HG02763 (cell line): ENCODE measurements at regions not wholly inside any gene's neighbourhood (a gene's known extent, or its start where the extent isn't known, plus 50 kb on each side); places are given as distances from the start of the nearest gene placed in this dataset.
"Not testable (repeated sequence)": the region's sequence is repeated elsewhere in the genome, so short reads cannot be mapped to it uniquely, and the experiment has no call there.

Source experiments
- ATAC-seq: cut with Tn5 transposase; IDR thresholded peaks from one replicate; pipeline ENCODE4 v1.9.1; 2021; ENCODE audit warnings: mild to moderate bottlenecking, moderate library complexity; ENCODE audit not compliant: unreplicated experiment

GRCh38 chr1:170370087-170370486, 161.9 kb upstream of the GORAB start:
- no peak for ATAC-seq

GRCh38 chr1:170375082-170375723, 156.8 kb upstream of the GORAB start:
- no peak for ATAC-seq

DNA sequence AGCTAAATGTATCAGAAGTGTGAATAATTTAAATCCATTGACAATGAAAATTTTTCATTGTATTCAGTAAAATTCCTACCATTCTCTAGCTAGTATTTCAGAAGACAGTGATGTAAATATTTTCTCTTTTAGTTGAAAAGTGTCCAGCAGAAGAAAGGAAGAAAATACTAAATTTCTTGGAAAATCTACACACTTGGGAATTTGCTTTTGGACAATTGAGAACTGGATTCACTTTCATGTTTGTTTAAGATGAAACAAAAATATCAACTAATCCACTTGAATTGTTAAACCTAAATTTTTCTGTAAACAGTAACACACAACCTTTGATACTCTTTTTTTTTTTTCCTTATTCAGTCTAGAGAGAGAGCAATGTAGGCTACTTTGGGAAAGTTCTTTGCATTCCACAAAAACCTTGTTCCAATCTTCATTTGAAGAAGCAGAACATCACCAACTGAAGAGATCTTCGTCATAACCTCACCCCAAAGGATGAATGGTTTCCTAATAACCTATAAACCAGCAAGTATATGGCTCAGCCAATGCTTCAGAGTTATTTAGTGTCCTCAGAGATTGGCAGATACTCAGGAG, 155.1 kb upstream of the GORAB start:
- no peak for ATAC-seq

DNA sequence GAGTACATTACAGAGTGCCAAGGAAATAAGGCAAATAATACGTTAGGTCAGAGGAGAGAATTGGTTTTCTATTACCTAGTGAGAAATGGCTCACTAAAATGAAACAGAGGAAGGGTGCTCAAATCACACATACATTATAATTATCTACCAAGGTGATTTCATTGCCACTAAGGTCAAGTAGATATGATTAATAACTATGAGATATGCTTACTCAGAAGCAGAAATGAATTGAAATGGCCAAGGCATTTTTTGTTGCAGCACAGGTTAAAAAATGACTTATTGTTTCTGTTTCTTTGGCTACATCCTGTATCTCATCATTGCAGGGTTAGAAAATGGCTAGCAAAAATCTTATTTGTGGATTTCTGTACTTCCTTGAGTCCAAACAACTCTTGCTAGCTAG, 154.5 kb upstream of the GORAB start:
- no peak for ATAC-seq

DNA sequence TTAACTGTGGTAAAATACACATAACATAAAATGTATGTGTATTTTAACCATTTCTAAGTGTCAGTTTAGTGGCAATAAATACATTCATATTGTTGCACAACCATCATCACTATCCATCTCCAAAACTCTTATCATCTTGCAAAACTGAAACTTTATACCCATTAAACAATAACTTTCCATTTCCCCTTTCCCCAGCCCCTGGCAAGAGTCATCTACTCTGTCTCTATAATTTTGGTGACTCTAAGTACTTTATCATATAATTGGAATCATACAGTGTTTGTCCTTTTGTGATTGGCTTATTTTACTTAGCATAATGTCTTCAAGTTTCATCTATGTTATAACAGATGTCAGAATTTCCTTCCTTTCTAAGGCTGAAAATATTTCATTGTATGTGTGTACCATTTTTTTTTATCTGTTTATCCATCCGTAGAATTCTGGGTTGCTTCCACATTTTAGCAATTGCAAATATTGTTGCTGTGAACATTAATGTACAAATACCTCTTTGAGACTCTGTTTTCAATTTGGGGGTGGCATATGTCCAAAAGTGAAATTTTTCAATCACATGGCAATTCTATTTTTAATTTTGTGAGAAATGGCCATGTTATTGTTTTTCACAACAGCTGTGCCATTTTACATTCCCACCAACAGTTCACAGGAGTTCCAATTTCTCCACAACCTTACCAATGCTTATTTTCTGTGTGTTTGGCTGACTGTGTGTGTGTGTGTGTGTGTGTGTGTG, 153.9 kb upstream of the GORAB start:
- ATAC-seq = no peak

GRCh38 chr1:170385750-170386149, 146.2 kb upstream of the GORAB start:
- ATAC-seq = no peak

DNA sequence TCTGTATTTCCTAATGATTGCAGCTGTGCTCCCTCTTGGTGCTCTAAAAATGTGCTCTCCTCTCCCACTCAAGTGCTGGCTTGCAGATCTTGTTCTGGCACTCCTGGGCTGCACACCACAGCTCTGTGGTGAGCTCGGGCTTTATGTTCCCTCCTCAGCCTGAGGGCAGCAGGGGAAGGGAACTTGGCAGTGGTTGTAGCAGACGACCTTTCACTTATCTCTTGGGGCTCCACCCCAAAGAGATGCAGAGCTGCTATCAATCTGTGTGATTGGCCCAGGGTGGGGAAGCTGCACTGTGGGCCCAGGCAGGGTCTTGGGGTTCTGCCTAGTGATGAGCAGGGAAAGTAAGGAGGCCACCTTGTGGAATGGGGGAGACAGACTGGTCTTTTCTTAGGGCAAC, 143.5 kb upstream of the GORAB start:
- ATAC-seq = no peak

DNA sequence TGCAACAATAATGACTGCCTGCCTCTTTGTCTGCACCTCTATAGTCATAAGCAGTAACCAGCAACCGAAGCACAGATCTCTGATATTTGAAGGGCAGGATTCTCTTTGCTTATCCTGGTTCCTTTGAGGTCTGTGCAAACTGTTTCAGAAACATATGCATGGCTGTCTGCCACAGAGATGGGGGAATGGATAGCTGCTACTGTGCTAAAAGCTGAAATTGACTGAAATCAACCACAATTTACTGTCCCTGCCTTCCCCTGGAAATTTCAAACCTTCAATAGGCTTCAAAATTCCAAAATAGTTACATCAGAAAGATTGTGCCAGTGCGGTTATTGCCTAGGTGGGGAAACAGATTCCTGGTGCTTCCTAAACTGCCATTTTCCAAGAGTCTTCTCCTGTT, 136.8 kb upstream of the GORAB start:
- no peak for ATAC-seq

DNA sequence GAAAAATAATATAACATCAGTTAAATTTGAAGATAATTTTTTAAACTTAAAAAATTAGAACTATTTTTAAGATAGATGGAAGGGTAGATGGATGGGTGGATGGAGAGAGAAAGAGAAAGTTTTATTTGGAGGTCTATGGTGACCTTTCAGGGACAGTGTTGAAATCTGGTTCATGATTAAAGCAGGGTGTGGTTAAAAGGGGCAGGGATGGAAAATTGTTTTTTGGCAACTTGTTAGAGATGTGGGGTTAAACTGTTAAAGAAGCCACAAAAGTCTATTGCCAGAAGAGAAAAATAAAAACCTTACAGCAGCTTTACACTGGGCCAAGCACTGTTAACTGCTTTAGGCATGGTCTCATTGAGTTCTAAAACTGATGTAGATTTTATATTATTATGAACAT, 134.9 kb upstream of the GORAB start:
- ATAC-seq = no peak

GRCh38 chr1:170402476-170403311, 129.3 kb upstream of the GORAB start:
- no peak for ATAC-seq

DNA sequence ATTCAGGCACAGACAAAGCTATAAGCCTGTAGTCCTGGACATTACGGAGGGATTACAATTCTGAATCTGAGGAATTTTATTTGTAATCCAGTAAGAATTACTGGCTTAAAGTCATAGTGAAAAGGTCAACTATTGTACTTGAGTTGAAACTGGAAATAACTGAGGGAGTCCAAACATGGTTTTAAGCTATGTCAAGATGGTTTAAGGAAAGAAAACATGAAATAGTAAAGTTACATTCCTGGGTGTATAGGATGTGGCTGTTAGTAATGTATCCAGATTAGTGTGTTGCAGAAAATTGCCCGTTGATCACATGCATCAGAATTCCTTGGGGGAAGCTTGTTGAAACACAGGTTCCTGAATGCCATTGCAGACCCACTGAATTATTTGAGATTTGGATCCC, 124.8 kb upstream of the GORAB start:
- ATAC-seq = no peak

DNA sequence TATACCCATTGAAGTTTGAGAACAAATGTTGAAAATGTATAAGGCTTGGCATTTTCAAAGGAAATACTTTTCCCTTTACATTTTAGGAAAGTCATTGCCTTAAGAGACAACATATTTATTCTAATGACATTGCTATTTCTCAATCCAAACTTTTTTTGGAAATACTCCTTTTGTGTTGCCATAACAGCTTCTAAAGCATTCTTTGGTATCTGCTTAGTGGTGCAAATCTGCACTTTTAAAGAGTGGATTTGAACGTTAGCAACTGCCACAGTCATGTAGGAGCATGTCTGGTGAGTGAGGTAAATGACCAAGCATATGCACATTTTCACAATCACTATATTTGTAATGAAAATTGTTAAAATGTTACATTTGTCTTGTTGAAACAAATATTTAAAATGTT, 124.4 kb upstream of the GORAB start:
- ATAC-seq = no peak

GRCh38 chr1:170410401-170411166, 121.4 kb upstream of the GORAB start:
- no peak for ATAC-seq

- no peak for ATAC-seq
Measured at GRCh38 chr1:170414989-170415709, 116.8 kb upstream of the GORAB start.

DNA sequence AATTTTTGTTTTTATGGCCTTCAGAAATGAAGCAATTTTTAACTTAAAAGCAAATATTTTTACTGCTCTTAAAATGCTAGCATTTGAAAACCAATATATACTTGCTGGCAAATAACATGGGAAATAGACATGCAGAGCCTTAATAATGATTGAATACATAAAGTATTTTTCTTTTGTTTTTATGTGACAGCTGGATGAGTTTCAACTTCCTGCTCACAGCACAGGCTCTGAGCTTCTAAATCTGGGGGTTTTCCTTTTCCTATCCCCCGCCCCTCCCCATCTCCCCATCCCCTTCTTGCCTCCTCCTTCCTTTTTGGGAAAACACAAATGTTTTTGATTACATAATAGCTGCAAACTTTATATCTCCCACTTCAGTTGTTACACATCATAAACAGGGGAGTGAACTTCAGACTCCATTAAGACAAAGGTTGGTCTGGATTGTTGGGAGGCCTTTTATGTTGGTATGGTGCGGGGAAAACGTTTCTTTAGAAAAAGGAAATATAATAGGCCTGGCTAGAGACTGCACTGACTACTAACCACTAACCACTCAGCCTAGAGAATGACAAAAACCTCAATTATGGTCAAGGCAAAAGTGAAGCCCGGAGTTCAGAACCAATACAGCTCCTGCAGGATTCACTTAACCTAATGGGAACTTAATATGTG, 116.1 kb upstream of the GORAB start:
- no peak for ATAC-seq

DNA sequence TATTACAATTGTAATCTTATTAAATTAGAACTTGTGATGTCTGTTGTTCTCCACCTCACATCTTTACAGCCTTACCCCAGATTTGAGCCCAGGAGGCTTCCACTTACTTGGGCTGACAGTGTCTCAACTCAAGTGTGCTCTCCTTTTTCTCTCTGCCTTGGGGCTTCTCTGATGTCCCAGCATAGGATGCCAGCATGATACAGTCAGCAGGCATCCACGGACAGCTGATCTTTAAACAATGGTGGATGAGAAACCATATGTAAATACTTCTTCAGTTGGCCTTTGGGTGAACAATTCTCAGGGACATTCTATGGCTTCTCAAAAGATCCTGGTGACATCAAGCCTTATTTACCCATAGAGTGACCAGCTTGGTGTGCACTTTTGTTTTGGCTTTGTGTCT, 107.6 kb upstream of the GORAB start:
- no peak for ATAC-seq

- ATAC-seq = no peak
Measured at GRCh38 chr1:170426596-170426995, 105.4 kb upstream of the GORAB start.

- ATAC-seq = not testable (repeated sequence)
Measured at GRCh38 chr1:170427002-170427401, 105.0 kb upstream of the GORAB start.

DNA sequence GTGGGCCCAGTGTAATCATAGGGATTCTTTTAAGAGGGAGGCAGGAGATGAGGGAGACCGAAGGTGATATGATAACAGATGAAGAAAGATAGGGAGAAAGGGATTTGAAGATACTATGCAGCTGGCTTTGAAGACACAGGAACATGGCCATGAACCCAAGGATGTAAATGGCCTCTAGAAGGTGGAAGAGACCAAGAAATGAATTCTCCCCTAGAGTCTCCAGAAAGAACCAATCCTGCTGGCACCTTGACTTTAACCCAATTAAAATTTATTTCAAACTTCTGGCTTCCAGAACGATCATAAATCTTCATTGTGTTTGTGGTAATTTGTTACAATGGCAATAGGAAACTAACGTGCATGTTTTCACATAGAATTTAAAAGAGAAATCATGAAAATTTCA, 95.0 kb upstream of the GORAB start:
- no peak for ATAC-seq

GRCh38 chr1:170445096-170445495, 86.9 kb upstream of the GORAB start:
- no peak for ATAC-seq
